HL-60 (cell line): ENCODE measurements at regions not wholly inside any gene's neighbourhood (a gene's known extent, or its start where the extent isn't known, plus 50 kb on each side); places are given as distances from the start of the nearest gene placed in this dataset.

Experiments used
- DNase-seq, 2 experiments: peaks; one replicate each; pipeline ENCODE4 v3.0.0-alpha.2; 2010 to 2020; ENCODE audit warnings: low read depth in 1 of 2, low spot score in 1 of 2
- H3K27ac ChIP-seq: fragments of 250-450 bp; sonication (Bioruptor Pico); replicated peaks from 2 replicates; pipeline ENCODE4 v1.5.1; 2020; ENCODE audit warnings: mild to moderate bottlenecking, moderate library complexity
- H3K27me3 ChIP-seq: fragments of 250-450 bp; sonication (Bioruptor Pico); 2 replicates; pipeline ENCODE4 v1.5.1; 2021; ENCODE audit warnings: mild to moderate bottlenecking, moderate library complexity; ENCODE audit not compliant: insufficient read depth, poor library complexity, severe bottlenecking
- H3K4me3 ChIP-seq: replicated peaks from 2 replicates; pipeline ENCODE4 v1.5.1; 2011; ENCODE audit warnings: mild to moderate bottlenecking, control low read depth, low read length; ENCODE audit not compliant: insufficient read depth
- GABPA ChIP-seq: IDR thresholded peaks from 2 replicates; pipeline ENCODE4 v1.6.1; 2012; ENCODE audit warnings: low read depth
- POLR2AphosphoS5 ChIP-seq: IDR thresholded peaks from 2 replicates; pipeline ENCODE4 v1.6.1; 2012; ENCODE audit warnings: low read depth
- SPI1 ChIP-seq: IDR thresholded peaks from 2 replicates; pipeline ENCODE4 v1.6.1; 2012; ENCODE audit warnings: low read depth, mild to moderate bottlenecking, borderline replicate concordance
- TF ChIP-seq, protein P1 (sequence below): IDR thresholded peaks from 2 replicates; pipeline ENCODE4 v1.6.1; 2012; ENCODE audit warnings: low read depth; ENCODE audit not compliant: insufficient replicate concordance
- TF ChIP-seq, protein P2 (sequence below): IDR thresholded peaks from one replicate; pipeline ENCODE4 v1.5.1; 2011; ENCODE audit warnings: low read length, control low read depth, inconsistent platforms; ENCODE audit not compliant: insufficient read depth

DNA sequence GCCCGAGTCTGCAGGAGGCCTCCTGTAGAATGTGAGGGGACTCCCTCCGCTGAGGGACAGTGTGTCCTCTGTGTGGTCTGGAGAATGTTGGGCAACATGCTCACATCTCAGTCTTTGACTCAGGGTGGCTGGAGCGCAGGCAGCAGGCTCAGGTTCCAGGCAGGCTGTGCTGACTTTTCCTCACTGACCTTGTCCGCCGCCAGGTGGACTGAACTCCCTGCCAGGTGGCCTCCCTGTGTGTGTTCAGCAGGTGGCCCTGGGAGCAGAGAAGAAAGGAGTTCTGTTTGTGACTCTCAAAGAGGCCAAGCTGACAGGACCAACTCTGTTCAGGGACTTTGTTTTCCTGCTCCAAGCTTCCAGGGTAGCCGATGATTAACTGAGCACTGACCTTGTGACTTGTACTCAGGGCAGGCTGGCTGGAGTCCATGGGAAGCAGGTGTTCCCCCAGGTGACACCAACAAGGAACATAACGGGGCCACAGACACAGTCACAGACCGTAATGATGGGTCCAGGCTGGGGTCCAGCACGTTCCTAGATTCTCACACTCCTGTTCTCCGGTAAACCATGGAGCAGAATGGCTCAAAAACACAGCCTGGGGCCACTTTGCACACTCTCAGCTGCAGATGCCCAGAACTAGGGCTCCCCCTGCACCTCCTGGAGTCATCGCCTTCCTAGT is 439.8 kb downstream of the RNF144A start:
- Histone ChIP-seq H3K4me3 (no peak overlapping the region), H3K27me3 (peaks cover 3% of the 10 kb centered on the region), H3K27ac (no peak overlapping the region)
- TF ChIP-seq GABPA (no peak), POLR2AphosphoS5 (no peak), SPI1 (no peak)
- TF ChIP-seq, protein P1, sequence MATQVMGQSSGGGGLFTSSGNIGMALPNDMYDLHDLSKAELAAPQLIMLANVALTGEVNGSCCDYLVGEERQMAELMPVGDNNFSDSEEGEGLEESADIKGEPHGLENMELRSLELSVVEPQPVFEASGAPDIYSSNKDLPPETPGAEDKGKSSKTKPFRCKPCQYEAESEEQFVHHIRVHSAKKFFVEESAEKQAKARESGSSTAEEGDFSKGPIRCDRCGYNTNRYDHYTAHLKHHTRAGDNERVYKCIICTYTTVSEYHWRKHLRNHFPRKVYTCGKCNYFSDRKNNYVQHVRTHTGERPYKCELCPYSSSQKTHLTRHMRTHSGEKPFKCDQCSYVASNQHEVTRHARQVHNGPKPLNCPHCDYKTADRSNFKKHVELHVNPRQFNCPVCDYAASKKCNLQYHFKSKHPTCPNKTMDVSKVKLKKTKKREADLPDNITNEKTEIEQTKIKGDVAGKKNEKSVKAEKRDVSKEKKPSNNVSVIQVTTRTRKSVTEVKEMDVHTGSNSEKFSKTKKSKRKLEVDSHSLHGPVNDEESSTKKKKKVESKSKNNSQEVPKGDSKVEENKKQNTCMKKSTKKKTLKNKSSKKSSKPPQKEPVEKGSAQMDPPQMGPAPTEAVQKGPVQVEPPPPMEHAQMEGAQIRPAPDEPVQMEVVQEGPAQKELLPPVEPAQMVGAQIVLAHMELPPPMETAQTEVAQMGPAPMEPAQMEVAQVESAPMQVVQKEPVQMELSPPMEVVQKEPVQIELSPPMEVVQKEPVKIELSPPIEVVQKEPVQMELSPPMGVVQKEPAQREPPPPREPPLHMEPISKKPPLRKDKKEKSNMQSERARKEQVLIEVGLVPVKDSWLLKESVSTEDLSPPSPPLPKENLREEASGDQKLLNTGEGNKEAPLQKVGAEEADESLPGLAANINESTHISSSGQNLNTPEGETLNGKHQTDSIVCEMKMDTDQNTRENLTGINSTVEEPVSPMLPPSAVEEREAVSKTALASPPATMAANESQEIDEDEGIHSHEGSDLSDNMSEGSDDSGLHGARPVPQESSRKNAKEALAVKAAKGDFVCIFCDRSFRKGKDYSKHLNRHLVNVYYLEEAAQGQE: no peak
- TF ChIP-seq, protein P2, sequence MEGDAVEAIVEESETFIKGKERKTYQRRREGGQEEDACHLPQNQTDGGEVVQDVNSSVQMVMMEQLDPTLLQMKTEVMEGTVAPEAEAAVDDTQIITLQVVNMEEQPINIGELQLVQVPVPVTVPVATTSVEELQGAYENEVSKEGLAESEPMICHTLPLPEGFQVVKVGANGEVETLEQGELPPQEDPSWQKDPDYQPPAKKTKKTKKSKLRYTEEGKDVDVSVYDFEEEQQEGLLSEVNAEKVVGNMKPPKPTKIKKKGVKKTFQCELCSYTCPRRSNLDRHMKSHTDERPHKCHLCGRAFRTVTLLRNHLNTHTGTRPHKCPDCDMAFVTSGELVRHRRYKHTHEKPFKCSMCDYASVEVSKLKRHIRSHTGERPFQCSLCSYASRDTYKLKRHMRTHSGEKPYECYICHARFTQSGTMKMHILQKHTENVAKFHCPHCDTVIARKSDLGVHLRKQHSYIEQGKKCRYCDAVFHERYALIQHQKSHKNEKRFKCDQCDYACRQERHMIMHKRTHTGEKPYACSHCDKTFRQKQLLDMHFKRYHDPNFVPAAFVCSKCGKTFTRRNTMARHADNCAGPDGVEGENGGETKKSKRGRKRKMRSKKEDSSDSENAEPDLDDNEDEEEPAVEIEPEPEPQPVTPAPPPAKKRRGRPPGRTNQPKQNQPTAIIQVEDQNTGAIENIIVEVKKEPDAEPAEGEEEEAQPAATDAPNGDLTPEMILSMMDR: no peak
- no peak for DNase-seq

DNA sequence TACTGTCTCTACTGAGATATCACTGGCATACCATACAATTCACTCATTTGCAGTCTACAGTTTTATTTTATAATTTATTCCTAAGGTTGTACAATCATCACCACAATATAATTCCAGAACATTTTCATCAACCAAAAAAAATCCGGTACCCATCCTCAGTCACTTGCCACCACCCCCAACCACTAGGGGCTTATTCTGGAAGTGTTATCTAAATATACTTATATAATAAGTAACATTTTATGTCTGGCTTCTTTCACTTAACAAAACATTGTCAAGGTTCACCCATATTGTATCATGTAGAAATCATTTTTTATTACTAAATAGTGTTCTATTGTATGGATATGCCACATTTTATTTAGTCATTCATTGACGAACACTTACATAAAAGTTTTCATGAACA is 440.8 kb downstream of the RNF144A start:
- peaks cover 3% of the 10 kb centered on the region for H3K27me3 ChIP-seq
- no peak overlapping the region for H3K4me3 ChIP-seq
- DNase-seq: no peak
- no peak overlapping the region for H3K27ac ChIP-seq
- TF ChIP-seq GABPA (no peak), POLR2AphosphoS5 (no peak), SPI1 (no peak)
- TF ChIP-seq, protein P2: no peak
- TF ChIP-seq, protein P1: no peak

DNA sequence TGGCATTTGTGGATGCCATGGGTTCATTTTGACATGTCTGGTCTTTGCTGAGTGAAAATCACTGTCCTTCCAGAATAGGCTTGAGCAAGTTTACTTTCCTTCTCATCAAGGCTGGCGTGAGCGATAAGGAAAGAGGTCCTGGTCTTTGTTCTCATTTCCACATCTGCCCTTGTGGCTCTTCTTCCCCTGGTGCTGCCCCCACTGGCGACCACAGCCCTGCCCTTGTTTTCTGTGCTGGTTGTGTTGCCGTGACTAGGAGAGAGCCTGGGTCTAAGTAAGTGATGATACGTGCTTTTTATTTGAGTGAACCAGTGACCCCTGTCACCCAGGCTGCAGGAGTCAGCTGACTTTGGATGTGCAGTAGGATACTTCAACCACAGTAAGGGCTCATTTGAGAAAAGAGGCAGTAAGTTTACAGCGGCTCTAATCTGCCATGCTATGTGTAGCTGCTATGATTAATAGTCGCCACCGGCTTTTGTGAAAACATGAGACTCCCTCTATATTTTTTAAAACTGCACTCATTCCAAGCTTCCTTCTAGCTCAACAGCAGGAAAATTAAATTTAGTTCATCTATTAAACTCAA is 441.7 kb downstream of the RNF144A start:
- Histone ChIP-seq H3K4me3 (no peak overlapping the region), H3K27me3 (peaks cover 3% of the 10 kb centered on the region), H3K27ac (no peak overlapping the region)
- TF ChIP-seq POLR2AphosphoS5: no peak
- TF ChIP-seq, protein P1: no peak
- TF ChIP-seq SPI1: no peak
- TF ChIP-seq, protein P2: no peak
- no peak for TF ChIP-seq GABPA
- DNase-seq: no peak
